NCI-H748 treated with DMSO at 0.1 percent for 48 hours (cell line): ENCODE measurements at regions not wholly inside any gene's neighbourhood (a gene's known extent, or its start where the extent isn't known, plus 50 kb on each side); places are given as distances from the start of the nearest gene placed in this dataset.
"Not testable (repeated sequence)": the region's sequence is repeated elsewhere in the genome, so short reads cannot be mapped to it uniquely, and the experiment has no call there.

Source experiments
- DNase-seq: peaks from one replicate; lab custom pipeline; 2025; lab: John Stamatoyannopoulos, UW

DNA sequence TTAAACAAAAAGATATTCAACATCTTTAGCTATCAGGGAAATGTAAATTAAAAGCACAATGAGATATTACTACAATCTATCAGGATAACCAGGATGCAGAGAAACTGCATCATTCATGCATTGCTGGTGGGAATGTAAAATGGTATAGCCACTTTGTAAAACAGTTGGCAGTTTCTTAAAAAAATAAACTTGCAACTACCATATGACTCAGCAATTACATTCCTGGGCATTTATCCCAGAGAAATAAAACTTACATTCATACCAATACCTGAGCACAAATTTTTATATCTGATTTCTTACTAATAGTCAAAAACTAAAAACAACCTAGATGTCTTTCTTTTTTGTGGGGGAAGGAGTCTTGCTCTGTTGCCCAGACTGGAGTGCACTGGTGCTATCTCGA is 190.3 kb upstream of the TAB2 start:
- DNase-seq: no peak

- no peak for DNase-seq
Measured at GRCh38 chr6:149128489-149129145, 188.9 kb upstream of the TAB2 start.

DNA sequence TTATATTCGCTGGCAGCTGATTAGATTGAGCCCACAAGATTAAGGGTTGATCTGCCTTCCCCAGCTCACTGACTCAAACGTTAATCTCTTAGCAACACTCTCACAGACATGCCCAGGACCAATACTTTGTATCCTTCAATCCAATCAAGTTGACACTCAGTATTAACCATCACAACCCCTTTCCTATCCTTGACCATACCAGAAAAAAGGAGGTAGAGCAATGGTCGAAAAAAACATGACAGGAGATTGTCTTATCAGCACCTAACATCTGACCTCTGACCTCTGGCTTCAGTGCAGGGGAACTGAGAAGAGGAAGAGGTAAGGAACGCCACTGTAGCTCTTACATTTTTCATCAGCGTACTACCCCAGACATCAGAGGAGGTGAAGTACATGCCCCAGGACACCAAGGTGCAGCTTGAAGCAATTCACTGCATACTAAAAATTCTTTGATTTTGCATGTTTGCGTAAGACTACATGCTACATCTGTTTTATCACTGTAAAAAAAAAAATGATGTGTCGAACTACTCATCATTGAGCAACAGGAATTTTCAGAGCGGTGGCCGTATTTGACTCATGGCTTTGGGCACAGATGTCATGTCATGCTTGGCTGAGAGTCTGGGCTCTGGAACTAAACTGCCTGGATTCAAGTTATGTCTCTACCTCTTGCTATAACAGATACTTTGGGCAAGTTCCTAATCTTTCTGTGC is 188.0 kb upstream of the TAB2 start:
- no peak for DNase-seq

DNA sequence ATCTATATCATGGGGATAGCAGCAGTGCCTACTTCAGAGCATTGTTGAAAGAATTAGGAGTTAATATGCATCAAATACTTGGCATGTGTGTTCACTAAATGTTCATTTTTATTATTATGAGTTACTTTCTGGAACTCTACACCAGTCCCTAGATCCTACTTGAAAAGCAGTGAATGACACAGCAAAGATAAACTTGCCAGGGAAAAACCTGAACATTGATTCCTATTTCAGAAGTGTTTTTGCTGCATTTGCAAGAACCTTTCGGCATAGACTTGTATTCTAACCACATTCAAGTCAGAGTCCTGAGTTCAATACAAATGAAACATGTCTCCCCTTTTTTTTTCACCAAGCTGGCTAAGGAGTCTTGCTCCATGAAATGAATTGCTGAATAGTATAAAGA is 187.4 kb upstream of the TAB2 start:
- DNase-seq: no peak

DNA sequence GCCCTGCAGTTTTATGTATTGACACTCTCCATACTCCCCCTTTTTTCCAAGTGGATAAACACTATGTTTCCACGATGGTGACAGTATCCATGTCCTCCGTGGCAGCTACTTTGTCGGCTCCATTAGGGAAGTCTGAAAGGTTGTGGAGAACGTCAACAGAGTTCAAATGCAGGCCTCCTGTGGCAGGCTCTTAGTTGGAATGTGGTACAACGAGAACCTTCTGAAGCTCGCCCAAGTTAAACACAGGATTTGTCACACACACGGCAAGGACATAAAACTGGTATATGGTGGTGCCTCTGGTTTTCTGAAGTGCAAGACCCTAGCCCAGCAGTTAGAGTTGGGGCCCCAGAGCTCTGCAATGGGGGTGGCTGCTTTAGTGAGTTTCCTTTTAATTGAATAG is 187.0 kb upstream of the TAB2 start:
- no peak for DNase-seq

DNA sequence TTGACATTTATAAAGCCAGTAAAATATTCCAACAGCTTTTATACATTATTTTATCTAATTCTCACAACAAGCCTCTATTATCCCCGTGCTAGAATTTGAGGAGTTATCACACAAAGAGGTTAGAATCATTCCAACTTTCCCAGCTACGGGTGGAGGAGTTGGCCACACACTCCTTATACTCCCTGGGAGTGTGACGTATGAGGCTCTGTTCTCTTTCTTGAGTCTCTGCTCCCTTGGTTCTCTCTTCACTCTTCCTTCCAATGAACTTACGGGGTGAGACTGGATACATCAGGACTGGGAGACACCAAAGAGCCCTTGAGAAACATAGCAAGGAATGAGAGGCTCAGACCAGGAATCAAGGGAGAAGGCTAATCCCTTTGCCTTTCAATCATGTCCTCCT is 185.6 kb upstream of the TAB2 start:
- no peak for DNase-seq

- no peak for DNase-seq
Measured at GRCh38 chr6:149132336-149132735, 185.2 kb upstream of the TAB2 start.

DNA sequence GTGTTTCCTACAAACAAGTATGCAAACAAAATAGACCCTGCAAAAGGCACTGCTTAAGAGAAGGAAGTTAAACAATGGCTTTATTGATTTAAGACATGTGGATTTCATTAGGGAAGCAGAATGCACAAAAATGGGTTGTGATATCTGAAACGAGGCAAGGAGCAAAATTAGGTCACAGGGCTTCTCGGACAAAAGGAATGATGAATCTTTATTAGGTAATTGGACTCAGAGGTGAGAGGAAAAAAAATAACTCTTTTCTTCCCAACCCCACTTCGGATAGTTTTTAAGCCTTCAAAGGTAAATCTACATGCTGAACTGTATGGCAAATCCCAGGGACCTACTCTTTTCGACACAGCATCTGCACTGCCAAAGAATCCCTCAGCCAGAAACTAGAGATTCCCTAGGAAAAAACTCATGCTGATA is 183.0 kb upstream of the TAB2 start:
- no peak for DNase-seq

DNA sequence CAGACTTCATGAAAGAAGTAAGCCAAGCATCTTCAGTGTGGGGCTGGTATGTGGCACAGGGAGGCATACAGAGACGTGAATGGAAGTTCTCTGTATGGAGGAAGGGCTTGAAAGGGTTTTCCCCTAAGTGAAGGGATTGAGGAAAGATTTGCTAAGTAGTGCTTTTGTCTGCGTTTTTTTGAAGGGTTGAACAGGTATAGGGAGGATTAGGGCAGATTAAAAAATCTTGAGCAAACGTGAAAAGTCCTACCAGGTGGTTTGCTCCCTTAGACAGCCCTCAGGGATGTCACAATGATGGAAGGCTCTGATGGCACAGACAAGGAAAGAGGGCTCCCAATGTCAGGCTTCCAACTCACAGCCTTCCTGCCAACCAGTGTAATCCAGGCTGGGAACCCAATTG is 181.7 kb upstream of the TAB2 start:
- no peak for DNase-seq

DNA sequence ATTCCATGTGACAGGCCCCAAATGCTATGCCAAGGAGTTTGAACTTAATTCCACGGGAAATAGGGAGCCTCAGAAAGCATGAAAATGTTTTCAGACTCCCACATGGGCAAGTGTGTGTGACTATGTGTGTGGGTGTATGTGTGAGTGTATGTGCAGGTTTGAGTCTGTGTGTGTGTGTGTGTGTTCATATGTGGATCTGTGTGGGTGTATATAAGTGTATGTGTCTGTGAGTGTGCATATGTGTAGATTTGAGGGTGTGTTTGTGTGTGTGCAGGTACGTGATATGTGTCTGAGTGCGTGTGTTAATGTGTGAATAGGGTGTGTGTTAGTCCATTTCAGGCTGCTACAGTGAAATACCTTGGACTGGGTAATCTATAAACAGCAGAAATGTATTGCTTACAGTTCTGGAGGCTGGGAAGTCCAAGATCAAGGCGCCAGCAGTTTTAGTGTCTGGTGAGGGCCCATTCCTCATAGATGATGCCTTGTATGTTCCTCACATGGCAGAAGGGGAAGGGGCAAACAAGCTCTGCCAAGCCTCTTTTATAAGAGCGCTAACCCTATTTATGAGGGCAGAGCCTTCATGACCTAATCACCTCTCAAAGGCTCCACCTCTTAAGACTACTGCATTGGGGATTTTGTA is 181.1 kb upstream of the TAB2 start:
- DNase-seq: no peak

GRCh38 chr6:149136913-149137286 is 180.6 kb upstream of the TAB2 start:
- no peak for DNase-seq

- no peak for DNase-seq
Measured at GRCh38 chr6:149137594-149137993, 179.9 kb upstream of the TAB2 start.

GRCh38 chr6:149138089-149138488 is 179.4 kb upstream of the TAB2 start:
- no peak for DNase-seq

DNA sequence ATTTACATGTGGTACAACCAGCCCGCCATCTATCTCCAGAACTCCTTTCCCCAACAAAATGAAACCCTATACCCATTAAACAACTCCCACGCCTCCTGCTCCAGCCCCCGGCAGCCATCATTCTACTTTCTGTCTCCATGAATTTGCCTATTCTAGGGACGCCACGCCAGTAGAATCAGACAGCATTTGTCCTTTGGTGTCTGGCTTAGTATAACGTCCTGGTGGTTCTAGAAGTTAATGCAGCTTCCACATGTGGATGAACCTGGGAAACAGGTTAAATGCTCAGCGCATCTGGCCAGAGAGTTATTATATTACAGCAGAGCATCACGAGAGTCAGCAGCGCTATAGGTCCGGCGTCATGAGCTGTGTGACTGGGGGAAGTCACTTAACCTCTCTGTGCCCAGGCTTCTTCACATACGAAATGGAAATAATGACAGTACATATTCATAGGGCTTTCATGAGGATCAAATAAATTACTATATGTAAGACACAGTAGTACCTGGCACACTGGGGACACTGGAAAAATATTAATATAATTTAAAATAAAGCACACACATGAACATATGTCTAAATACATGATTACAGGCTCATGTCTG is 178.7 kb upstream of the TAB2 start:
- DNase-seq: no peak

GRCh38 chr6:149139782-149140136 is 177.8 kb upstream of the TAB2 start:
- no peak for DNase-seq

- DNase-seq: no peak
Measured at GRCh38 chr6:149140137-149140909, 177.2 kb upstream of the TAB2 start.

GRCh38 chr6:149140910-149141290 is 176.6 kb upstream of the TAB2 start:
- no peak for DNase-seq

DNA sequence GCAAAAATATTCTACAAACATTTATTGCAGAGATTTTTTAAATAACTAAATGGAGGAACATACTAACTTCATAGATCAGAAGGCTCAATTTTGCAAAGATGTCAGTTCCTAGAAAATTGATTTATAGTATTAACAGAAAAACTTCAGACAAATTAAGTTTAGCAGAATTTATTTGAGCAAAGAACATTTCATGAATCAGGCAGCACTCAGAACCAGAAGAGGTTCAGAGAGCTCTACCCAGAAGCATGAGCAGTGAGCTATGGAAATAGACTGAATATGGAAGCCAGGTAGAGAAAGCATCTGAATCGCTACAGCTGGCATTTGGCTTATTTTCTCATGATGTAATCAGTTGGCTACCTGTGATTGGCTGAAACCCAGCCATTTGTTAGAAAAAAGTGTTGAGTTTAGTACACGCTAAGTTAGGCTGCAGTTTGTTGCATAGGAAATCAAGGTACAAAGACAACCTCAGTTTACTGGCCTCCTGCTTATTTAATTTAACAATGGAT is 174.5 kb upstream of the TAB2 start:
- no peak for DNase-seq

- not testable (repeated sequence) for DNase-seq
Measured at GRCh38 chr6:149145800-149146199, 171.7 kb upstream of the TAB2 start.

DNA sequence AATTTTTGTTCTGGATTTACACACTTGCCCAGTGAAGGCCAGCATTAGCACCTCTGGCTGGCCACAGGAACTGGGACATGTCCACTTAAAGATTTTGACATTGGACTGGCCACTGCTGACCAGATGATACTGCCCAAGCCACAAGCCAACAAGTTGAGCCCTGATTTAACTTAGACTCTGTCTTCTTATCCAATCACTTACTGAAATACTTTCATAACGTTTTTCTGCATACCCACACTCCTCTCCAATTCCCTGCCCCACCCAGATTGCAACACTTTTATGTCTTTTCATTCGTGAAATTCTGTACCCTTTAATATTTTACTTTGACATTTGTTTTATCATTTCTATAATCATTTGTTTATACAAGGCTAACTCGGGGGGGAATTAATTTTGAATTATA is 170.3 kb upstream of the TAB2 start:
- no peak for DNase-seq

DNA sequence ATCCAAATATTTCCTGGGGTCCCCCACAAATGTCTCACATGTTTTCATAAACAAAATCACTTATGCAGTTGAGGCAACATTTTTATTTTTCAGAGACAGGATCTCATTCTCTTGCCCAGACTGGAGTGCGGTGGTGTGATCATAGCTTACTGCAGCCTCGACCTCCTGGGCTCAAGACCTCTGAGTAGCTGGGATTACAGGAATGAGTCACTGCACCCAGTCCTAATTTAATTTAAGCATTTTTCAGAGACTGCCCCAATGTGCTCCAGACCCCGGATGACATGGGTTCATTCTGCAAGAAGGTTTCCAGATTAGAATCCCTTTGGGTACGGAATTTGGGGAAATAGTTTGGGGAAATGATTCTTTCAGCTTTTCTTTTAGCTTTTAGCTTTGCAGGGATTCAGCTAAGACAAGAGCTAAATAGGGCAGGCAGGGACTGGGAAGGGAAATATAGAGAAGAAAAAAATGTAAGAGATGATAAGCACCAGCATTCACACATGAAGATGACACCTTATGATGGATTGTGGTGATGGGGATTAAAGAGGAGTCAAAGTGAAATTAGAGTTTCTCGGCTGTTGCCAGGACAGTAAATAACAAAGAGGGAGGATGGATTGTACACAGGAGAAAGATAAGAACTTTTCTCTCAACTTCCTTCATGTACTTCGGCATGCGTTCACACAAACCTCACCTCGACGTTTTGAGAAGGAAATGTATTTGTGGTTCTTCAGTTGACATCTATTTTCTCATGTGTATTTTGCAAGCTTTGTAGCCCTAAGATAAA is 169.4 kb upstream of the TAB2 start:
- DNase-seq: no peak
